GM23248 (cell line): ENCODE measurements at regions not wholly inside any gene's neighbourhood (a gene's known extent, or its start where the extent isn't known, plus 50 kb on each side); places are given as distances from the start of the nearest gene placed in this dataset.

Source experiments
- EZH2 ChIP-seq: fragments of 200-600 bp; sonication (generic); IDR thresholded peaks from 2 replicates; pipeline ENCODE4 v1.6.1; 2018; ENCODE audit warnings: antibody characterized with exemption, mild to moderate bottlenecking; ENCODE audit not compliant: insufficient read depth, poor library complexity, severe bottlenecking
- EZH2phosphoT487 ChIP-seq: fragments of 200-600 bp; sonication (generic); IDR thresholded peaks from 2 replicates; pipeline ENCODE4 v1.6.1; 2018; ENCODE audit warnings: antibody characterized with exemption, moderate library complexity, mild to moderate bottlenecking, low read depth; ENCODE audit not compliant: insufficient read depth

- TF ChIP-seq EZH2 (no peak), EZH2phosphoT487 (no peak)
These were observed 53.2 kb upstream of the SPTLC3 start for GRCh38 chr20:12955611-12956010.
